Right lobe of liver (tissue), 6 donors: ENCODE measurements at regions not wholly inside any gene's neighbourhood (a gene's known extent, or its start where the extent isn't known, plus 50 kb on each side); places are given as distances from the start of the nearest gene placed in this dataset.
"Not testable (repeated sequence)": the region's sequence is repeated elsewhere in the genome, so short reads cannot be mapped to it uniquely, and the experiment has no call there.

ENCODE experiments used
- ATAC-seq, 4 donors: fragments of 200-7000 bp; cut with Tn5 transposase; one replicate each; pipeline ENCODE4 v1.9.1; 2020; ENCODE audit warnings: mild to moderate bottlenecking in 4 of 4, moderate library complexity in 4 of 4
- DNase-seq, 3 donors: peaks; one replicate each; pipeline ENCODE4 v3.0.0-alpha.2; 2020
- H3K27ac ChIP-seq, 3 donors: fragments of 200-600 bp; one replicate each; pipeline ENCODE4 v1.8.0; 2022
- H3K27me3 ChIP-seq, 2 donors: fragments of 200-600 bp; one replicate each; pipeline ENCODE4 v1.8.0; 2022
- H3K36me3 ChIP-seq, 4 donors: fragments of 200-600 bp; sonication (generic) in 1 of 4; one replicate each; pipeline versions ENCODE4 v1.5.1 to v1.8.0; 2017 to 2022; ENCODE audit warnings: control low read depth in 1 of 4
- H3K4me1 ChIP-seq, 4 donors: fragments of 200-600 bp; sonication (generic) in 1 of 4; one replicate each; pipeline versions ENCODE4 v1.5.1 to v1.8.0; 2017 to 2022; ENCODE audit warnings: control low read depth in 1 of 4
- H3K4me3 ChIP-seq, 3 donors: fragments of 200-600 bp; one replicate each; pipeline ENCODE4 v1.8.0; 2022
- H3K9me3 ChIP-seq, 4 donors: fragments of 200-600 bp; sonication (generic) in 1 of 4; one replicate each; pipeline versions ENCODE4 v1.5.1 to v1.8.0; 2017 to 2022; ENCODE audit warnings: control low read depth in 1 of 4
- POLR2A ChIP-seq: fragments of 450-650 bp; IDR thresholded peaks from one replicate; pipeline ENCODE4 v1.6.1; 2017; ENCODE audit warnings: antibody characterized with exemption, mild to moderate bottlenecking
- WGBS: methylation state at CpG from one replicate; pipeline ENCODE4 v1.1.6; 2018; ENCODE audit warnings: low coverage, low lambda C conversion rate; ENCODE audit not compliant: insufficient coverage; ENCODE audit errors: missing lambda C conversion rate; 5-methylcytosine and 5-hydroxymethylcytosine counted together
- intact Hi-C, 2 donors: fragments of 100-400 bp; cut with DNase I; formaldehyde crosslinking; loops; one replicate each; pipeline versions ENCODE4 v1.11.2 to v1.14.1; 2022
- TF ChIP-seq, protein P1 (sequence below), 4 donors: fragments of 200-600 bp in 3 of 4; fragments of 450-650 bp in 1 of 4; IDR thresholded peaks; one replicate each; pipeline versions ENCODE4 v1.5.1 to v1.8.0; 2016 to 2022; ENCODE audit warnings: antibody characterized with exemption in 4 of 4, mild to moderate bottlenecking in 2 of 4
- donor health status: DM: no; HTN: yes; CAD: no.
- donor health status: DM: no; HTN: no; CAD: no.
- donor health status: DM: no; HTN: no; CAD: no.
- donor health status: DM: no; HTN: yes; CAD: no.
- donor health status: DM: no; HTN: yes; CAD: no.

GRCh38 chr13:70520275-70521036, 412.2 kb upstream of the KLHL1 start:
- intact Hi-C loops = no loop called here
- H3K36me3 ChIP-seq = no peaks in the 10 kb centered on the region
- DNase-seq (no peak), ATAC-seq (no peak)
- WGBS = 34% methylated on average over 2 of the region's 2 CpGs
- no peak overlapping the region for H3K4me3 ChIP-seq
- no peaks in the 10 kb centered on the region for H3K27me3 ChIP-seq
- no peaks in the 10 kb centered on the region for H3K4me1 ChIP-seq
- H3K9me3 ChIP-seq = no peaks in the 10 kb centered on the region
- TF ChIP-seq, protein P1, sequence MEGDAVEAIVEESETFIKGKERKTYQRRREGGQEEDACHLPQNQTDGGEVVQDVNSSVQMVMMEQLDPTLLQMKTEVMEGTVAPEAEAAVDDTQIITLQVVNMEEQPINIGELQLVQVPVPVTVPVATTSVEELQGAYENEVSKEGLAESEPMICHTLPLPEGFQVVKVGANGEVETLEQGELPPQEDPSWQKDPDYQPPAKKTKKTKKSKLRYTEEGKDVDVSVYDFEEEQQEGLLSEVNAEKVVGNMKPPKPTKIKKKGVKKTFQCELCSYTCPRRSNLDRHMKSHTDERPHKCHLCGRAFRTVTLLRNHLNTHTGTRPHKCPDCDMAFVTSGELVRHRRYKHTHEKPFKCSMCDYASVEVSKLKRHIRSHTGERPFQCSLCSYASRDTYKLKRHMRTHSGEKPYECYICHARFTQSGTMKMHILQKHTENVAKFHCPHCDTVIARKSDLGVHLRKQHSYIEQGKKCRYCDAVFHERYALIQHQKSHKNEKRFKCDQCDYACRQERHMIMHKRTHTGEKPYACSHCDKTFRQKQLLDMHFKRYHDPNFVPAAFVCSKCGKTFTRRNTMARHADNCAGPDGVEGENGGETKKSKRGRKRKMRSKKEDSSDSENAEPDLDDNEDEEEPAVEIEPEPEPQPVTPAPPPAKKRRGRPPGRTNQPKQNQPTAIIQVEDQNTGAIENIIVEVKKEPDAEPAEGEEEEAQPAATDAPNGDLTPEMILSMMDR (IDR thresholded peaks at IDR 0.05) = no peak
- TF ChIP-seq POLR2A = no peak
- H3K27ac ChIP-seq = no peak overlapping the region

DNA sequence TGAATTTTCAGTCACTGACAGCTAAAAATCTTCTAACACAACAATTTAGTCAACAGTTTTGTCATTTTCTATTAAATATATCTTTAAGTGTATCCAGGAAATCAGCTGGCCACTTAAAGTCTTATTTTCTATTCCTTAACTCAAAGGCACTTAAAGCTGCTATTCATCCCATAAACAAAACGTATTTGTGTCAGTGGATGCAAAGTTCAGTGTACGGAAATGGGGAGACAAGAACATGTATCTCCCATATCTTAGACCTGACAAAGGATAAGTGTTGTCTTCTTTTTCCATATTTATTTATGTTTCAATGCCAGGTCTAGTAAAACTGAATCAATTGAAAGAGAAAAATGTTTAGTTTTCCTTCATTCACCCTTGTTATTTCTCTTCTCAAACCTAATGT, 409.8 kb upstream of the KLHL1 start:
- intact Hi-C loops = no loop called here
- 56% methylated on average over 2 of the region's 2 CpGs for WGBS
- Histone ChIP-seq H3K9me3 (no peaks in the 10 kb centered on the region), H3K36me3 (no peaks in the 10 kb centered on the region), H3K4me1 (no peaks in the 10 kb centered on the region), H3K27me3 (no peaks in the 10 kb centered on the region), H3K27ac (no peak overlapping the region), H3K4me3 (no peak overlapping the region)
- DNase-seq (no peak), ATAC-seq (no peak)
- TF ChIP-seq, protein P1 (IDR thresholded peaks at IDR 0.05) = no peak
- TF ChIP-seq POLR2A = no peak

DNA sequence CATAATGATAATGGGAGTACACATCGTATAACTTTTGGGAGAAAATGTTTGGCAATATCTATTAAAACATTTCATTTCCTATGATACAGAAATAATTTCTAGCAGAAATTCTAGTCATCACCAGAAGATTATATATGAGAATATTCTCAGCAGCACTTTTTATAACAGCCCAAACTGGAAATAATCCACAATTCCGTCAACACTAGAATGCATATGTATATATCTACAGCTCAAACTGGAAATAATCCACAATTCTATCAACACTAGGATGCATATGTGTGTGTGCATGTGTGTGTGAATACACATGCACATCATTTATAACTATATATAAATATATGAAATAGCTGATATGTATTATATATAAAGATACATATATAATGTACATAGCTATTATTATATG, 408.0 kb upstream of the KLHL1 start:
- Histone ChIP-seq H3K9me3 (no peaks in the 10 kb centered on the region), H3K36me3 (no peaks in the 10 kb centered on the region), H3K4me1 (no peaks in the 10 kb centered on the region), H3K27me3 (no peaks in the 10 kb centered on the region), H3K27ac (no peak overlapping the region), H3K4me3 (no peak overlapping the region)
- ATAC-seq (no peak), DNase-seq (no peak)
- TF ChIP-seq POLR2A = no peak
- TF ChIP-seq, protein P1 (IDR thresholded peaks at IDR 0.05) = no peak
- intact Hi-C loops = no loop called here
- WGBS = 64% methylated on average over 2 of the region's 2 CpGs

DNA sequence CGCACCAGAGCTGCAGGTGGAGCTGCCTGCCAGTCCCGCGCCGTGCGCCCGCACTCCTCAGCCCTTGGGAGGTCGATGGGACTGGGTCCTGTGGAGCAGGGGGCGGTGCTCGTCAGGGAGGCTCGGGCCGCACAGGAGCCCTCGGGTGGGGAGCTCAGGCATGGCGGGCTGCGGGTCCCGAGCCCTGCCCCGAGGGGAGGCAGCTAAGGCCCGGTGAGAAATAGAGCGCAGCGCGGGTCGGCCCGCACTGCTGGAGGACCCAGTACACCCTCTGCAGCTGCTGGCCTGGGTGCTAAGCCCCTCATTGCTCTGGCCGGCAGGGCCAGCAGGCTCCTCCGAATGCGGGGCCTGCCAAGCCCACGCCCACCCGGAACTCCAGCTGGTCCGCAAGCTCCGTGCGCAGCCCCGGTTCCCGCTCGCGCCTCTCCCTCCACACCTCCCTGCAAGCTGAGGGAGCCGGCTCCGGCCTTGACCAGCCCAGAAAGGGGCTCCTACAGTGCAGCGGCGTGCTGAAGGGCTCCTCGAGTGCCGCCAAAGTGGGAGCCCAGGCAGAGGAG, 403.7 kb upstream of the KLHL1 start:
- H3K4me3 ChIP-seq, H3K27me3 ChIP-seq, ATAC-seq, H3K27ac ChIP-seq, H3K36me3 ChIP-seq, intact Hi-C loops, H3K4me1 ChIP-seq, H3K9me3 ChIP-seq: not testable (repeated sequence)
- no CpG with 5 or more reads among the region's 40 CpGs for WGBS
- peak in 1 of 3 donors; percentile 41 for DNase-seq

DNA sequence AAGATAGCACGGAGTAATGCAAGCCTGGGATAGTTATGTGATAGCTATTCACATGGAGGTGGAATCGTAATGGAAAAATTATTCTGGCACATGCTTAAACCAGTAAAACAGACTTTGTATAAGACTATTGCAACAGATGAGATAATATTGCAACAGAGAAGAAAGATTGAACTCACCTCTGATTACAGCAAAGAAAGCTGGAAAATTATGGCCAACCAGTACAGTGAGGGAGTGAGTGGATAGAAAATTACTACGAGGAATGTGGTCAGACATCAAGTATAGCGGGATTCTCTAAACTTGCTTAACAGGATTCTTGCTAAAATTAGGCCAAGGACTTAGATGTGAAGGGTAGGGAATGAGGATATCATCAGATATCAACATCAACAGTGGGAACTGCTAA, 397.6 kb upstream of the KLHL1 start:
- DNase-seq (no peak), ATAC-seq (peak in 3 of 4 donors; percentile 38 to 73 (median 51))
- WGBS = 45% methylated on average over 4 of the region's 4 CpGs
- Histone ChIP-seq H3K27ac (no peak overlapping the region), H3K4me3 (no peak overlapping the region), H3K9me3 (no peaks in the 10 kb centered on the region), H3K4me1 (no peaks in the 10 kb centered on the region), H3K27me3 (no peaks in the 10 kb centered on the region), H3K36me3 (no peaks in the 10 kb centered on the region)
- no peak for TF ChIP-seq POLR2A
- TF ChIP-seq, protein P1 (IDR thresholded peaks at IDR 0.05) = no peak
- intact Hi-C loops = no loop called here
